ENCODE measurements at regions not wholly inside any gene's neighbourhood (a gene's known extent, or its start where the extent isn't known, plus 50 kb on each side); places are given as distances from the start of the nearest gene placed in this dataset.

DNA sequence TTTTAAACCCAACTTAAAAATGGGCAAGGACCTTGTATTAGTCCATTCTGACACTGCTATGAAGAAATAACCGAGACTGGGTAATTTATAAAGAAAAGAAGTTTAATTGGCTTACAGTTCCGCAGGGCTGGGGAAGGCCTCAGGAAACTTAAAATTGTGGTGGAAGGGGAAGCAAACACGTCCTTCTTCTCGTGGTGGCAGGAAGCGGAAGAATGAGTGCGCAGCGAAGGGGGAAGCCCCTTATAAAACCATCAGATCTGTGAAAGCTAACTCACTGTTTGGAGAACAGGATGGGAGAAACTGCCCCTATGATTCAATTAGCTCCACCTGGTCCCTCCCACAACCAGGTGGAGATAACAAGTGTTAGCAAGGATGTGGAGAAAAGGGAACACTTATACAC, 237.7 kb downstream of the SEC16B start:
- TF ChIP-seq, protein P1, sequence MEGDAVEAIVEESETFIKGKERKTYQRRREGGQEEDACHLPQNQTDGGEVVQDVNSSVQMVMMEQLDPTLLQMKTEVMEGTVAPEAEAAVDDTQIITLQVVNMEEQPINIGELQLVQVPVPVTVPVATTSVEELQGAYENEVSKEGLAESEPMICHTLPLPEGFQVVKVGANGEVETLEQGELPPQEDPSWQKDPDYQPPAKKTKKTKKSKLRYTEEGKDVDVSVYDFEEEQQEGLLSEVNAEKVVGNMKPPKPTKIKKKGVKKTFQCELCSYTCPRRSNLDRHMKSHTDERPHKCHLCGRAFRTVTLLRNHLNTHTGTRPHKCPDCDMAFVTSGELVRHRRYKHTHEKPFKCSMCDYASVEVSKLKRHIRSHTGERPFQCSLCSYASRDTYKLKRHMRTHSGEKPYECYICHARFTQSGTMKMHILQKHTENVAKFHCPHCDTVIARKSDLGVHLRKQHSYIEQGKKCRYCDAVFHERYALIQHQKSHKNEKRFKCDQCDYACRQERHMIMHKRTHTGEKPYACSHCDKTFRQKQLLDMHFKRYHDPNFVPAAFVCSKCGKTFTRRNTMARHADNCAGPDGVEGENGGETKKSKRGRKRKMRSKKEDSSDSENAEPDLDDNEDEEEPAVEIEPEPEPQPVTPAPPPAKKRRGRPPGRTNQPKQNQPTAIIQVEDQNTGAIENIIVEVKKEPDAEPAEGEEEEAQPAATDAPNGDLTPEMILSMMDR (IDR thresholded peaks at IDR 0.05), result no peak
- no peak for TF ChIP-seq POLR2A (IDR thresholded peaks at IDR 0.05)
